ENCODE measurements at regions not wholly inside any gene's neighbourhood (a gene's known extent, or its start where the extent isn't known, plus 50 kb on each side); places are given as distances from the start of the nearest gene placed in this dataset.
"Not testable (repeated sequence)": the region's sequence is repeated elsewhere in the genome, so short reads cannot be mapped to it uniquely, and the experiment has no call there.

DNA sequence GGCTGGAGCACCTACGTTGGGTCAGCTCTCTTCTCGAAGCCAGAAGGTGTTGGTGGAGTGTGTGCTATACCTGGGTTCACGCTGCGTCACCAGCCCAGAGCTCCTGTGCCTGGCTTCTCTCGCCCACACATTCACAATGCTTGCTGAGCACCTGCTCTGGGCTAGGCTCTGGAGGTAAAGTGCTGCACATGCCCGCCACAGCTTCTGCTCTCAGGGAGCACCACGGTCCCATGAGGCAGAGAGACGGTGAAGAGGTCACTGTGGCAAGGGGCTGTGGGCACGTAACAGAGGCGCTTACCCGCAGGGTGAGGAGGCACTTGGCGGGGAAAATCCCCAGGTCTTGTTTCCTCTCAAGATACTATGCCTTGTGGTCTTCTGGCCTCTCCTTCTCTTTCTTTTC lies 174.2 kb downstream of the TEX29 start:
- intact Hi-C loops (cut with micrococcal nuclease; ENCODE audit: unreplicated experiment): no loop called here
- Histone ChIP-seq H3K4me1 (ENCODE audit: insufficient read depth, low read length, poor library complexity, severe bottlenecking) (no peaks in the 10 kb centered on the region), H3K9me3 (ENCODE audit: low read depth, low read length, poor library complexity, severe bottlenecking) (no peaks in the 10 kb centered on the region), H3K27me3 (replicated peaks; ENCODE audit: insufficient read depth, low read depth, low read length, poor library complexity) (peaks cover 4% of the 10 kb centered on the region), H3K27ac (ENCODE audit: low read depth, low read length, poor library complexity, severe bottlenecking) (no peak overlapping the region), H3K4me3 (ENCODE audit: low read depth, low read length, poor library complexity, severe bottlenecking) (no peak overlapping the region), H3K36me3 (ENCODE audit: insufficient read depth, low read length, poor library complexity, severe bottlenecking) (no peaks in the 10 kb centered on the region)
- ChIA-PET CTCF (no interaction called here), POLR2A (ENCODE audit: low non-redundant PET) (no interaction called here)
- BruUV-seq (replicated peaks): no TSS peak
- TF ChIP-seq EZH2 (IDR thresholded peaks at IDR 0.05; ENCODE audit: borderline replicate concordance, low read depth, low read length, poor library complexity, severe bottlenecking): no peak
- TF ChIP-seq, protein P1, sequence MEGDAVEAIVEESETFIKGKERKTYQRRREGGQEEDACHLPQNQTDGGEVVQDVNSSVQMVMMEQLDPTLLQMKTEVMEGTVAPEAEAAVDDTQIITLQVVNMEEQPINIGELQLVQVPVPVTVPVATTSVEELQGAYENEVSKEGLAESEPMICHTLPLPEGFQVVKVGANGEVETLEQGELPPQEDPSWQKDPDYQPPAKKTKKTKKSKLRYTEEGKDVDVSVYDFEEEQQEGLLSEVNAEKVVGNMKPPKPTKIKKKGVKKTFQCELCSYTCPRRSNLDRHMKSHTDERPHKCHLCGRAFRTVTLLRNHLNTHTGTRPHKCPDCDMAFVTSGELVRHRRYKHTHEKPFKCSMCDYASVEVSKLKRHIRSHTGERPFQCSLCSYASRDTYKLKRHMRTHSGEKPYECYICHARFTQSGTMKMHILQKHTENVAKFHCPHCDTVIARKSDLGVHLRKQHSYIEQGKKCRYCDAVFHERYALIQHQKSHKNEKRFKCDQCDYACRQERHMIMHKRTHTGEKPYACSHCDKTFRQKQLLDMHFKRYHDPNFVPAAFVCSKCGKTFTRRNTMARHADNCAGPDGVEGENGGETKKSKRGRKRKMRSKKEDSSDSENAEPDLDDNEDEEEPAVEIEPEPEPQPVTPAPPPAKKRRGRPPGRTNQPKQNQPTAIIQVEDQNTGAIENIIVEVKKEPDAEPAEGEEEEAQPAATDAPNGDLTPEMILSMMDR (conservative IDR thresholded peaks at IDR 0.05; ENCODE audit: low read depth, low read length): no peak
- no peak for DNase-seq (ENCODE audit: low spot score)

DNA sequence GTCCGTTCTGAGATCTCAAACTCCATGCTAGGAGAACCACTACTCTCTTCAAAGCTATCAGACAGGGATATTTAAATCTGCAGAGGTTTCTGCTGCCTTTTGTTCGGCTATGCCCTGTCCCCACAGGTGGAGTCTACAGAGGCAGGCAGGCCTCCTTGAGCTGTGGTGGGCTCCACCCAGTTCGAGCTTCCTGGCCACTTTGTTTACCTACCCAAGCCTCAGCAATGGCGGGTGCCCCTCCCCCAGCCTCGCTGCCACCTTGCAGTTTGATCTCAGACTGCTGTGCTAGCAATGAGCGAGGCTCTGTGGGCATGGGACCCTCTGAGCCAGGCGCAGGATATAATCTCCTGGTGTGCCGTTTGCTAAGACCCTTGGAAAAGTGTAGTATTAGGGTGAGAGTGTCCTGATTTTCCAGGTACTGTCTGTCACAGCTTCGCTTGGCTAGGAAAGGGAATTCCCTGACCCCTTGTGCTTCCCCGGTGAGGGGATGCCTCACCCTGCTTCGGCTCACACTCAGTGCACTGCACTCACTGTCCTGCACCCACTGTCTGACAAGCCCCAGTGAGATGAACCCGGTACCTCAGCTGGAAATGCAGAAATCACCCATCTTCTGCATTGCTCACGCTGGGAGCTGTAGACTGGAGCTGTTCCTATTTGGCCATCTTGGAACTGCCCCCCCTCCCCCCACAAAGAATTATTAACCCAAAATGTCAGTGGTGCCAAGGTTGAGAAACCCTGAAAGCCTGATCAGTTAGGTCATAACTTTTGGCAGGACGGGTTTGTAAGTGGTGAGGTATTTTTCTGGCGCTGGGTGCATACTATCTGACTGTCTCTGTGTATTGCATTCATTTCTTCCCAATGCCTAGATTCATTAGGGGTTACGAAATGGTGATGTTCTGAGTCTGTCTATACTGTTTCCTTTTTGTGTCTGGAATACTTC lies 181.4 kb downstream of the TEX29 start:
- CTCF ChIA-PET: not testable (repeated sequence)

DNA sequence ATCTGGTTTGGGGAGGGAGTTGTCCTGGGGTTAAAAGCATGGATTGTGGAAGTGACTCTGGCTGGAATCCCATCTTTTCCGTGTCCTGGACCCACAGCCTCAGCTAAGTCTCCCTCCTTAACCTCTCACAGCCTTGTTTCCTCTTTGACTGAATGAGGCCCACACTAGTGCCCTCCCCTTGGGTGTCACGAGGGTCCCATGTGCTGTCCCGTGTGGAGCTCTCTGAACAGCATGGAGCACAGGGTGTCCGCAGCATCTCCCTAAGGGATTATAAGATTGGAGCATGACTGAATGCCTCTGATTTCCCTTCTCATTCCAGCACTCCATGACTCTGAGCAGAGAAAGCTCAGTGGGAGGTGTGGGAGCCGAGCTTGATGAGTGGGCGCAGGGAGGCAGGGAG lies 182.5 kb downstream of the TEX29 start:
- no peaks in the 10 kb centered on the region for H3K4me1 ChIP-seq (ENCODE audit: insufficient read depth, low read length, poor library complexity, severe bottlenecking)
- H3K36me3 ChIP-seq (ENCODE audit: insufficient read depth, low read length, poor library complexity, severe bottlenecking): no peaks in the 10 kb centered on the region
- ChIA-PET CTCF (no interaction called here), POLR2A (ENCODE audit: low non-redundant PET) (no interaction called here)
- no peak for TF ChIP-seq EZH2 (IDR thresholded peaks at IDR 0.05; ENCODE audit: borderline replicate concordance, low read depth, low read length, poor library complexity, severe bottlenecking)
- TF ChIP-seq, protein P1 (conservative IDR thresholded peaks at IDR 0.05; ENCODE audit: low read depth, low read length): no peak
- H3K27ac ChIP-seq (ENCODE audit: low read depth, low read length, poor library complexity, severe bottlenecking): no peak overlapping the region
- intact Hi-C loops (cut with micrococcal nuclease; ENCODE audit: unreplicated experiment): no loop called here
- peaks cover 5% of the 10 kb centered on the region for H3K27me3 ChIP-seq (replicated peaks; ENCODE audit: insufficient read depth, low read depth, low read length, poor library complexity)
- no TSS peak for BruUV-seq (replicated peaks)
- H3K9me3 ChIP-seq (ENCODE audit: low read depth, low read length, poor library complexity, severe bottlenecking): no peaks in the 10 kb centered on the region
- no peak overlapping the region for H3K4me3 ChIP-seq (ENCODE audit: low read depth, low read length, poor library complexity, severe bottlenecking)
- DNase-seq (ENCODE audit: low spot score): no peak

More for the DNA sequence above, 181.4 kb downstream of the TEX29 start:
- H3K27ac ChIP-seq (ENCODE audit: low read depth, low read length, poor library complexity, severe bottlenecking); H3K4me3 ChIP-seq (ENCODE audit: low read depth, low read length, poor library complexity, severe bottlenecking); H3K27me3 ChIP-seq (replicated peaks; ENCODE audit: insufficient read depth, low read depth, low read length, poor library complexity); POLR2A ChIA-PET (ENCODE audit: low non-redundant PET); BruUV-seq (replicated peaks); H3K4me1 ChIP-seq (ENCODE audit: insufficient read depth, low read length, poor library complexity, severe bottlenecking); H3K9me3 ChIP-seq (ENCODE audit: low read depth, low read length, poor library complexity, severe bottlenecking); DNase-seq (ENCODE audit: low spot score); H3K36me3 ChIP-seq (ENCODE audit: insufficient read depth, low read length, poor library complexity, severe bottlenecking); intact Hi-C loops (cut with micrococcal nuclease; ENCODE audit: unreplicated experiment): not testable (repeated sequence)

DNA sequence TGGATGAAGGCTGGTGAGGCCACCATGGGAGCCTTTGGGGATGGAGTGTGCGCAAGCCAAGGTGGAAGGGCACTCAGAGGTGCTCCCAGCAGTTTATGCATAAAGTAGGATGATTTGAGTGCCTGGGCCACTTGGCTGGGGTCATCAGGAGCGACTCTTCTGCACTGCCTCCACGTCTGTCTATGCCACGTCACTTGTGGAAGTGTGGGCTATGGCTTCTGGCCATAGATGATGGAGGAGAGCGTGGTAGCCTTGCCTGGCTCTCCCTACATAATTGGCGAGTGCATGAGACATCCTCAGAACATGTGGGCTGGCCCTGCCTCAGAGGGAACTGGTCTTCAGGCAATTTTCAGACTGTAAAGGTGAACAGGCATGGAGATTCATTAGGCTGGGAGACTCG lies 182.9 kb downstream of the TEX29 start:
- peaks cover 9% of the 10 kb centered on the region for H3K27me3 ChIP-seq (replicated peaks; ENCODE audit: insufficient read depth, low read depth, low read length, poor library complexity)
- POLR2A ChIA-PET (ENCODE audit: low non-redundant PET): no interaction called here
- H3K4me1 ChIP-seq (ENCODE audit: insufficient read depth, low read length, poor library complexity, severe bottlenecking): no peaks in the 10 kb centered on the region
- CTCF ChIA-PET: no interaction called here
- no peak overlapping the region for H3K4me3 ChIP-seq (ENCODE audit: low read depth, low read length, poor library complexity, severe bottlenecking)
- DNase-seq (ENCODE audit: low spot score): no peak
- TF ChIP-seq, protein P1 (conservative IDR thresholded peaks at IDR 0.05; ENCODE audit: low read depth, low read length): no peak
- no peak for TF ChIP-seq EZH2 (IDR thresholded peaks at IDR 0.05; ENCODE audit: borderline replicate concordance, low read depth, low read length, poor library complexity, severe bottlenecking)
- no peaks in the 10 kb centered on the region for H3K36me3 ChIP-seq (ENCODE audit: insufficient read depth, low read length, poor library complexity, severe bottlenecking)
- no TSS peak for BruUV-seq (replicated peaks)
- intact Hi-C loops (cut with micrococcal nuclease; ENCODE audit: unreplicated experiment): no loop called here
- no peak overlapping the region for H3K27ac ChIP-seq (ENCODE audit: low read depth, low read length, poor library complexity, severe bottlenecking)
- no peaks in the 10 kb centered on the region for H3K9me3 ChIP-seq (ENCODE audit: low read depth, low read length, poor library complexity, severe bottlenecking)
